GM19438 (cell line): ENCODE measurements at regions not wholly inside any gene's neighbourhood (a gene's known extent, or its start where the extent isn't known, plus 50 kb on each side); places are given as distances from the start of the nearest gene placed in this dataset.

Experiments
- ATAC-seq: cut with Tn5 transposase; IDR thresholded peaks from one replicate; pipeline ENCODE4 v1.9.1; 2021; ENCODE audit warnings: low read depth; ENCODE audit not compliant: unreplicated experiment

DNA sequence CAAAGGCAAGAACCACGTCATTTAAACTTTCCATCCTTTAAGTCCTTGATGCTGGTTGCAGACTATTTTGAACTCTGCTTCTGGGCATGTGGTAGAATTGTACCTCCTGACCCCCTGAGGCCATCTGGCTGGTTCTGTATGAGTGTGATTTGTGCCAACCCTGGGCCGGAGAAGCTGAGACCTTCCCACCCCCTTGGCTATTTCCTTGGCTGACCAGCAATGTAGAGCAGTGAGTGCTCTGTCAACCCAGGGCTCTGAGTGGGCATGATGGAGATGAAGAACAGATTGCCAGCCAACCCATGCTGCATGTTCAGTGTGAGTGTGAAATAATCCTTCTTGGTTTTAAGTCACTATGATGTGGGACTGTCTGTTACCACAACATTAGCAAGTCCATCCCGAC is 82.1 kb upstream of the RASGRP1 start:
- no peak for ATAC-seq

DNA sequence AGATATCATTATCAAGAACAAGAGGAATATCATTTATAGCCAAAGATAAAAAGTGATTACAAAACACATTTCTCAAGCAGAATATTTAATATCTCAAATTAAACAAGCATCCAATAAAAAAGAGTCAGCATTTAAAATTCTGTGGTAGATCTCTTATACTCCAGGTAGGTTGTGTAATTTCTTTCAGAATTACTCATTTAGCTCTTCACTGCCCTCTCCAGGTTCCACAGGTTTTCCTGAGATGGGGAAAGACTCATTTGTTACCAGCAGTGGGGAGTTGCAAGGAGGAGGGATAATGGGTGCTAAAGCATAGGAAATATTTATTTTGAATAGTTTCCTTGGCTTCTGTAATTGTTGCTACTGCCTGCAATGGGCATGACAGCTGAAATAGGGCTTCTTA is 83.1 kb upstream of the RASGRP1 start:
- no peak for ATAC-seq

DNA sequence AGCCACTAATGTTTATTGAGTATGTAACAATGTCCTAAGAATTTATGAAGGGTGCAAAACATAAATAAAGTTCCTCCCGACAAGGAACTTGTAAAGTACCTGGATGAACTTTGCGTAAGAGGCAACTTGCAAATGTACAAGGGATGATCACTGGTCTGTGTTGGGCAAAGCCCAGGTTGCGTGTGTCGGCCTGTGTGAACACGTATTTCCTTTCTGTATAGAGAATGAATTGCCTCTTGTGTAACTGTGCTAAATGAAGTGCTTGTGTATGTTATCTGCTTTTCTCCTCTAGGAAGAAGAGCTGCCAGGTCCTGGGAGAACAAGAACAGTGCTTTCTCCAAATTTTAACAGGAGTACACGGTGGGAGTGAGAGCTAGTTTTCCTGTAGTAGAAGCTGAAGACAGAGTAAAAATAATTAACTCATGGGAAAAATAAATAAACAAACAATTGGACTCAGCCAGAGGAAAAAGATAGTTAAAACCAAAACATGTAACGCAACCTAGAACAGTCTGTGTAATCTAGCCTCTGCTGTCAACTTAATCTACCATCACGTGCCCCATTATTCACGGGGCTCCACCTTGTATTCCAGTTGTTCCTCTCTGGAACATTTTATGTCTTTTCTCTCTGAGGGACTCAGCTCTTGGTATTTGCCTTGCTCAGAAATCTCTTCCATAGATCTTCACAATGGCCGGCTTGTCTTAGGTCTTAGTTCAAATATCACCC is 83.7 kb upstream of the RASGRP1 start:
- ATAC-seq: no peak

DNA sequence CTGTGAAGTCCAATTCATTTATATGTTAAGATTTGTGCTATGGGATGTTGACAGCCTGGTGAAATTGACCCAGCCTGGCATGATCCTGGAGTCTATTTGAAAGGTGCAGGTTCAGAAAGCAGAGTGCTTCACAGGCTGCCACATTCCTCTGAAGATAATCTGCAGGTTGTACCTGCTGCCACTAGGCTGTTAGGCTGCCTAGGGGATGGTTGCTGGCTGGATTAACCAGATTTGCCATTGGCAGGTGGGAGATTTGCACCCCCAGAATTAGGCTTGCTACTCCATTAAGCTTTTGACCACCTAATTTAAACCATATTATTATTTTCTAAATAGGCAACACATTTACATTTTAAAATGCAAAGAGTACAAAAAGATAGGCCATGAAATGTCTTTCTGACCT is 85.8 kb upstream of the RASGRP1 start:
- no peak for ATAC-seq

DNA sequence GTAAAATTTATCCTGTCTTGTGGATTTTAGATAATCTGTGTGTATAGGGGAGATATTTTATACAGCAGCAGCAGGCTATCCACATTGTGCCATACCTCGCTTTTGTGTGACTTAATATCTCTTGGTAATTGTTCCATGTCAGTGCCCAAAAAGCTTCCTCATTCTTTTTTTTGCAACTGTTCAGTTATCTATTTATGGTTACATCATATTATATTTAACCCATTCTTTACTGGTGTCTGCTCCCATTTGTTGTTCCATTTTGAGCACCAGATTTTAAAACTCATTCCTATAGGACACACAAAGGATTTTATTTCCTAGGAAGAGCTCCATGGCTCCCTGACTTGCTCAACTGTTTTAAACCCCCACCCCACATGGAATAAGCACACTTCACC is 86.3 kb upstream of the RASGRP1 start:
- ATAC-seq: no peak

DNA sequence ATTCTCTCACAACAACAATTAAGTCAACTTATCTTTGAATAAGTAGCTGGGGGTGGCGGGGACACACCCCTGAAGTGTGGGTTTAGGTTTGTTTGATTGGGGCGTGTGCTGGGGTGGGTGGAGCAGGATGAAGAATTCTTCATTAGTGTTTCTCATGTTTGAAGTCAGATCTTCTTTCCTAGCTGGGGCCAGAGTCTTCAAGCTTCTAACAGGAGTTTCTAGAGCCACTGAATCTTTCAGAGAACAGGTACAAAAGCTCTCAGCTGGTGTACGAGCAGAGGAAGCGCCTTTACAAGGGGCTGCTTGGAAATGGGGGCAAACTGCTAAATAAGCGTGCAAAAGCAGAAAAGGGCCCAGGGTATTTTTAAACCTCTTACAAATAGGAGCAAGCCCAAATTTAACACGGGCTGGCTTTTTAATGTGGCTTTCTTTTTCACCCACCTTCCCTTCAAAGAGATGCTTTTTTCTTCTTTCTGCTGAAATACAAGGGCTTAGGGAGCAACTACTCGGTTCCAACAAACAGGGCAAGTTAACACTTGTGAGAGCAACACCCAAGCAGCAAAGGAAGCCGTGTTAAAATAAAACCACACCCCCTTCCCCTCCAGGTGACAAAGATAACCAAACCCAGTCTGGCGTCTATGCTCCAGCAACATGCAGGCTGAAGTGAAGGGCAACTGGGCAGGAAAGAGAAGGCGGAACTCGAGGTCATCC is 86.9 kb upstream of the RASGRP1 start:
- ATAC-seq: peak; percentile 64

DNA sequence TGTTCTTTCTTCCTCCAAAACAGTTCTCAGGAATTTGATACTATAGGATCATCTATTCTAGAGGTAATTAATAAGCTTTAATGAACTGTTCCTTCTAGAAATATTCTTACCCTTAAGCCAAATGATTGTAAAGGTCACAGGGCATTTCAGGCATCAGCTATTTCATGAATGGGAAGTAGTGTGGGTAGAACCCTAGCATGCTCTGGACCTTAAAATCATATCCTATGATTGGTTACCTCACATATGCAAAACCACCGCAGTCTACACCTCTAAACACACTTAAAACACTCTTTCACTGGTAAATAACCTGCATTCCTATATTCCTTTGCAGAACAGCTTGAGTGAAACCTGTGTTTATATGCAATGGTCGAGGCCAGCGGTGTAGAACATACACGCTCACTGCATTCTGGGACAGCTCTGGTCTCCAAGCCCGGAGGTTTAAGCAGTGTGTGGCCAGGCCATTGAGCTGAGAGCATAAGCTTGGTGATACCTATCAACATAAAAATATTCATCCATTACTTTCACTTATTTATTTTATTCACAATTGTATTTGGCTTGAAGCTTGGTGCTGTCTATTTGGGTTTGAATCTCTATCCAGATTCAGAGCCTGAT is 87.7 kb upstream of the RASGRP1 start:
- ATAC-seq: no peak

DNA sequence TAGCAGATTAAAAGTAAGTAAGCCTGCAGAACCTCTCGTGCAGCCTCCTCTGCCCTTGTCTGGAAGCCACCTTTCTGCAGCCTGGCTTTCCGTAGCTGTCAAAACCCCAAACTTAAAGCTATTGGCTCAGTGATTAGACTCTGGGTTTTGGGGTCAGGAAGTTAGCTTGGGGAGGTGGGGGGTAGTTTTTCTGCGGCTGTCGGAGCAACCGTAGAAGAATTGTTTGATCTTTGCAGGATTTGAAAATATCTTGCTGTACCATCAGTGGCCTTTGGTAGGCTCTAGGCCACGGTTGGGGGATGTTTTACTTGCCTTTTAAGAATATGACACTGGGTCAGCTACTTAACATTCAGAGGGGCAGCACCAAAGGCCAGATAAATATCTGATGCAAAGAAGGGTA is 88.4 kb upstream of the RASGRP1 start:
- no peak for ATAC-seq

DNA sequence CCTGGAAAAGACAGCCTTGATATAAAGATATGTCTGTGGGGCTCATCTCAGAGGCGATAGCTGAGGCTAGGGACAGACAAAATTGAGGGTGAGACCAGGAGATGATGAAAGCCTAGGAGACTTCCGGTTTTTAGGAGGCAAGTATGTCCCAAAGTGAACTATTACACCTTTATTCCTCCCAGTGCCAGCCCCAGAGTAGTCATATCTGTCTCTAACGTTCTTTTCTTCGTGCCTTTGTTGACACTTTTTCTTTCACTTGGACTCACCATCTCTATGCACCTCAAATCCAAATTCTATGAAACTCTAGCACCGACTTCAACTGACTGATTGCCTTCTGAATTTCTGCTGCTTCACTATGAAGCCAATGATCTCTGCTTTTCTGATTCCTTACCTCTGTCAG is 93.8 kb upstream of the RASGRP1 start:
- ATAC-seq: no peak

DNA sequence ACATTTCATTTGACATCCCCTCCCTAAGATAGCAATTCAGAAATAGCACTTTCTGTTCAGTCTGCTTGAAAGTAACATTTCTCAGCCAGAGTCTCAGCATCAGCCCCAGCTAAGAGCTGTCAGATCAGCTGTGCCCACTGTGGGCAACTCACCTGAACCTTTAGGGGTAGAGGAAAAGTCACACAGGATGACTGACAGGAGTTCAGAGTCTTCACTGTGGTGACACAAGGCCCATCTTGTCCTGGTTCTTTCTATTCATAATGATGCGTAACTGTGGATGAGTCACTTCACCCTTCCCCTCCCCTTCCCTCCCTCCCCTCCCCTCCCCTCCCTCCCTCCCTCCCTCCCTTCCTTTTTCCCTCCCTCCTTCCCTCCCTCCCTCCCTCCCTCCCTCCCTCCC is 96.1 kb upstream of the RASGRP1 start:
- no peak for ATAC-seq

DNA sequence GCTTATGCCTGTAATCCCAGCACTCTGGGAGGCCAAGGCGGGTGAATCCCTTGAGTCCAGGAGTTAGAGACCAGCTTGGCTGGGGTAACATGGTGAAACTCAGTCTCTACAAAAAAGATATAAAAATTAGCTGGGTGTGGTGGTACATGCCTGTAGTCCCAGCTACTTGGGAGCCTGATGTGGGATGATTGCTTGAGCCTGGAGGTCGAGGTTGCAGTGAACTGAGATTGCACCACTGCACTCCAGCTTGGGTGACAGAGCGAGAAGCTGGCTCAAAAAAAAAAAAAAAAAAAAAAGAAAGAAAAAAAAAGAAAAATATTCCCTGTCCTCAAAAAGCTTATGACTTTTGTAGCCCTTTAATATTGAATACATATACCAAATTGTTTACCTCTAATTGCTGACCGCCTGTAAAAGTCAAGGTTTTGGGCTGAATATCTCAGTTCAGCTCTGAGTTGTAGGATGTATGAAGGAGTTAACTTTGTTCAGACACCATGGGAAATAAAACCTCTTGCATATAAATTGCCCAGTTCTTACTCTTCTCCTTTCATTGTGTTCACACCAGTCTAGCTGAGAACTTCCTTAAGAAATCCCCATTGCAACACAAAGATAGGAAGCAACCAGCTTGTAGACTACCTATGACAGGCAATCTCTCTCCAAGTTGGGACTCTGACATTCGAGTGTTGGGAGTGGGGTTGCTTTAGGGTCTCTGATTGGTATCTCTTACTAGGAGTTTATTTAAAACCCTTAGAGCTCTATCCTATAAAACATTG is 97.6 kb upstream of the RASGRP1 start:
- no peak for ATAC-seq

DNA sequence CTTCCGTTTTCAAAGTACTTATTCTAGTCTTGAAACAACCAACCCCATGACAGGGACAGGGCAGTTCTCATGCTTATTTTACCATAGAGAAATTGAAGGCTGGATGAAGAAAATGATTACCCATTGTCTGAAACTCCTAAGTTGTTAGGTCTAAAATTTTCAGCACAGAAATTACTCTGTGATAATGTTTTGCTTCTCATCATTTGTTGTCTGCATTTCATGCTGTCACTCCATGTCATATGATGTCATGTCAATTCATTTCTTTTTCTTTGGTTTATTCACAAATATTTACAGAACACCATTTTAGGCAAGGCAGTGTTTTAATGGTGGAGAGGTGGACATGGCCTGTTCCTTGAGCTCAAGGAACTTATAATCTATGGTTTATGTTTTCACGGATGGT is 98.2 kb upstream of the RASGRP1 start:
- ATAC-seq: no peak

DNA sequence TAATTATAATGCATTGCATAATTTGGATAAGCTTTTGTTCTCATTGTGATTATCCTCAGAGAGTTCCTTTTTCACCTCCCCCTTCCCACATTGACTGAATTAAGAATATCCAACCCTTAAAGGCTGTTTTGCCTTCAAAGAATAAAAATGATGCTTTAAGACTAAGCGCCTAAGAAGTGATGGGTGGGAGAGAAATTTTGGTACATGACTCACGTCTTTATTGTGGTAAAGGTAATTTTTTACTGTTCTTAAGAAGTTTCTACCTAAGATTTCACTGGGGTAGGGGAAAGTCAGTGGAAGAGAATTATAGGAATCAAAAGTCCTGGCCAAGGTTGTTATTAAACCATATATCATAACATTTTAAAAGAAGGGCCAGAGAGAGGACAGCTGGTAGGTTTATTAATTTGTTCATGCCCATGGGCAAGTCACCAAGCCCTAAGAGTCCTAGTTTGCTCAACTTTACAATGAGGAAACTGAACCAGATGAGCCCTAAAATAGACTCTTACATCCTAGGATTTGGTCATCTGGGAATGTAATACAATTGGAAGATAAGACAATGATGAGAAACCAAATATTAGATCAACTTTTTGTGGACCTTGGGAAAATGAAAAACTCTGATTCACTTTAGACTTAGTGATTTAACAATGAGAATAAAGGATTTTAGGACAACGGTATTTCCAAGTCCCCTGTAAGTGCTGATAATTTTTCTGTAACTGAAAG is 101.1 kb upstream of the RASGRP1 start:
- ATAC-seq: no peak

DNA sequence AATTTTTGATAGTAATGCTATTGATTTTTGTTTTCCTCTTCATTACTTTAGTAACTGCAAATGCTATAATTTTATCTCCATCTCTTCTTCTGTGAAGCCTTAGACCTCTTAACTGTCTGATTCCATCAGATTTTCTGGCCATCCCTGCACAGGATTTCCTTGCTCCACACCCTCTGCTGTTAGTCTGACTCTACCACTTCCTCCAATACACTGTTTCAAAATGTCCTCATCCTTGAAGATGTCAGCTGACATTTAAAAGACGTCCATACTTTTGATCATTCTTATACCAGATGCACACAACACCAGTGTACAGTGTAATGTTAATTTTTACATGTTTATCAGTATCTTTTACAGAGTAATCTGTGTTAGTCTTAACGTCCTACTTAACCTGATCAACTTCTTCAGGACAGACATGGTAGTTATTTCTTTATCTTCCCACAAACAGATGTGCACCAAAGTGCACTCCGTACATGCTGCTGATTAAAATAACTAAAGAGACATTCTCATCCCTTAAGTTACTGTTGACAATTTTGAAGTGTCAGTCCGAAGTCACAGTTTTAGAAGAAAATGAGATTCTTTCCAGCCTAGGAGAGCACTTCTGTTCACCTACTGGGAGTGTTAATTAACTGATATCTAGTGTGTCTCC is 102.4 kb upstream of the RASGRP1 start:
- no peak for ATAC-seq

DNA sequence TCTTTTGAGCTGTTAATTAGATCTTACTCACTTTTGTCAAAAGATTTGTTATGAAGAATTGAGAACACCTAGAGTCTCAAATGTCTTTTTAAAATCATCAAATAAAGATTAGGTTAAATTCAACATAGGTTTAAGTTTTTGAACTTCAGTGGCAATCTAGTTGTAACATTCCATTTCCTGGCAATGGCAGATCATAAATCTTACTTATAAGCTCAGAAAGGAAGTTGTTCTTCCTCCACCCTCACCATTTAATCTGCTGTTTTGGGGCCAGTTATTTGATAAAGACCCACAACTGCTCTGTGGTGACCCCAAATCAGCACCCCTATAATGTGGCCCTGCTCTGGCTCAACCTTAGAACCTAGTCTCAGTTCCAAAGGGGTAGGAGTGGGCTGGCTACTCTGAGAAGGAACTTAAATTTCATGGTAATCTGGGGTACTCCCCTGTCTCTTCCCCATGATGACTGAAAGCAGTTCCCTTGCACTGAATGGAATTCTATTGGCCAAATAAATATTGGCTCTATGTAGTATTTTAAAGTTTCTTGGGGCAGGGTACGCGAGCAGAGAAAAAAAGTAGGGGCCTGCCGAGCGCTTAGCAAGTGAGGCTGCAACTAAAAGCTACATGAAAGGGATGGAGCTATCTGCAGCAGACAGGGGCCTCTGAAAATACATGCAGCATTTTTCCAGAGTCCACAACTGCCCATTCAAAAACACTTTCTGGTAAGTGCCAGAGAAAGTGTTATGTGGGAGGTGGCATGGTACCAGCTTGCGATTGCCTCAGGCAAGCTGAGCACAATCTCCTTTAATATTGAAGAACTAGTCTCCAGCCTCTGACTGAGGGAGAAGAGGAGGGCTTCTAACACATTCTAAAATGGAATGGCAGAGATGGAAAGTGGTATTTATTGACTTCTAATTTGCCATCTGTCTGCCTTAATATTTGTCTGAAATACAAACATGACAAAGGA is 103.6 kb upstream of the RASGRP1 start:
- ATAC-seq: no peak

DNA sequence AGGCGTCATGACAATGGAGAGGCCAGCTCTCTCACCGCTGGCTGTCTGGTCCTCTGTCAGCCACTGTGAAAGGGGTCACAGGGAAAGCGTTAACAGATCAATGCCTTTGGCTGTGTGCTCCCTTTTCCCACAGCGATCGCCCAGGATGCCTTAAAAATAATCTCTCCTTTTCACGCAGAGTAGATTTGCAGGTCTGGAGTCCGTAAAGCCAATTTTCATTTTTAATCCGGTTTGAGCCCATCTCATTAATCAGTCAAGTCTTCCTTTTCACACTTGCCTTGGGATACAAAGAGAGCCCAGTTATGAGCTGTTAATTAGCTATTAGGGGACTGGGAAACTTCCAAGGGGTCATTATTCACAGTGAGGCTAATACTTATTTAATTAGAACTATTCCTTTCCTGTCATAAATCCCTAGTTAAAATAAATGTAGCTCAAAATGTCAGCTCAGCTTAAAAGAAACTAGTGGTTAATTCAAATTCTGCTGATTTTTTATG is 104.3 kb upstream of the RASGRP1 start:
- no peak for ATAC-seq

DNA sequence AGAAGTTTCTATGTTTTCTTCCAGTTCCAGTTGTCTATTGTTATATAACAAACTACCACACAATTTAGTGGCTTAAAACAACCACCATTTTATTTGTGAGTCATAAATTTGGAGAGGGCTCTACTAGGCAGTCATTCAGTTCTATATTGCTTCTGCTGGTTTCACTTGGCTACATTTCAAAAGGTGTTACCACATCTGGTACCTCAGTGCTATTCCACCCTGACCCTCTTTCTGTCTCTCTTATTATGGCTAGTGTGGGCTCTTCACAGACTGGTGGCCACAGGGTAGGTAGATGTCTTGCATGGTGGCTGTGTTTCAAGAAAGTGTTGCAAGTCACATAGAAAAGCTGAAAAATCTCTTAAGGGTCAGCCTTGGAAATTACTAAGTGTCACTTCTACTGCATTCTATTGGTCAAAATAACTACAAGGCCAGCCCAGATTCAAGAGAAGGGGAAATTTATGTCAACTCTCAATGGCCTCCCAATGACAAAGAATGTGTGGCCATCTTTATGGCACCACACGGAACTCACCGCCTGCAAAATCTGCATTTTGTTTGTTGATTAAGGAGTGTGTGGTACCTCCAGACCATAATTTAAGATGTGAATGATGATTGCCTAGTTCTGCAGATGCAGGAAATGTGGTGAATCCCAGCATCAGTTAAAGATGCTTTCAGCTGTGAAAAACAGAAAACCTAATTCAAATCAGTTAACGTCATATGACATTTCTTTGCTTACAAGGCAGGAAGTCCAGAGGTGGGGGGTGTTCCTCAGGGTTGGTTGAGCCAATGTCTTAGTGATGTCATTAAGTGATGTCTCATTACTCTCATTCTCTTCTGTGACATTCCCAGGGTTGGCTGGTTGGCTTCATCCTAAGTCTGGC is 105.8 kb upstream of the RASGRP1 start:
- ATAC-seq: peak; percentile 35

DNA sequence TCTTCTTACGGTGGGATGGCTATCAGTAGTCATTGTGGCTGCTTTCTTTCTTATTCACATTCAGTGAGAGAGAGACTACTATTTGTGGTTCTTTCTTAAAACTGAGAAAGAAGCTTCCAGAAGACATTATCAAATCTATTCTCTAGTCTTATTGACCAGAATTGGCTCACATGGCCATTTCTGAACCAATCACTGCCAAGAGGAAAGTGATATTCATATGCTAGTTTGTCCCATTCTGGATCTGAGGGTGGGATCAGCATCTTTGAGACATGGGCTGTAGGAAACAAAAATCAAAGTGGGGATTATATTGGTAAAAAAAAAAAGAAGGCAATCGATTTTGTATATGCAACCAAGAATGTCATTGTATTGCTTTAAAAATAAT is 106.4 kb upstream of the RASGRP1 start:
- no peak for ATAC-seq
